AG04449 (cell line): ENCODE measurements at regions not wholly inside any gene's neighbourhood (a gene's known extent, or its start where the extent isn't known, plus 50 kb on each side); places are given as distances from the start of the nearest gene placed in this dataset.

ENCODE experiments used
- CTCF ChIA-PET: fragments of 350-600 bp; formaldehyde crosslinking; extraction: SDS; loops from one replicate; lab custom pipeline; 2021; ENCODE audit warnings: antibody characterized with exemption; lab: Yijun Ruan, JAX
- POLR2A ChIA-PET: fragments of 400-600, 350-600 bp; formaldehyde crosslinking; extraction: SDS; loops from one replicate; lab custom pipeline; 2020; ENCODE audit warnings: antibody characterized with exemption, inconsistent platforms; lab: Yijun Ruan, JAX
- DNase-seq: peaks from one replicate; pipeline ENCODE4 v3.0.0-alpha.2; 2010; ENCODE audit warnings: low read depth, low spot score
- H3K4me3 ChIP-seq: 2 replicates; pipeline ENCODE4 v1.5.1; 2011; ENCODE audit warnings: low read depth, mild to moderate bottlenecking, control low read depth, low read length
- CTCF ChIP-seq: IDR thresholded peaks from one replicate; pipeline ENCODE4 v1.5.1; 2011; ENCODE audit warnings: mild to moderate bottlenecking, moderate library complexity, low read length, control low read depth, inconsistent platforms; ENCODE audit not compliant: insufficient read depth; ENCODE audit errors: missing control alignments

DNA sequence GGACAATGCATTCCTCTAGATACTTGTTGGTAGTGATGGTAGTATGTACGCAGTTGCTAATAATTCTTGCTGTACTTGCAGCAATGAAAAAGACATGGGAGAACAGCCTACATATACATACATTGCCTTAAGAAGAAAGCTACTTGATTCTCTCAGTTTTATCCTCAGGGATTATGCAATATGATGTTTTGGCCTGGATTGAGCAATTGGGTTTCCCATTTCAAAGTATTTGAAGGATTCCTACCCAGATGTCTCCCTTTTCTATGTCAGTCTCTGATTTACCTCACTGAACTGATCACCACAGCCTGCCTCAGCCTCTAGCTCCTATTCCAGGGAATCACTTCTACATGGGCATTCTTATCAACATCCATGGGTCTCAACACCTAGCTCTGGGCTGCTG lies 210.1 kb upstream of the CDH10 start:
- DNase-seq, result no peak
- POLR2A ChIA-PET, result no interaction called here

GRCh38 chr5:24854350-24854749 lies 209.6 kb upstream of the CDH10 start:
- TF ChIP-seq CTCF, result no peak
- no peak for DNase-seq
- H3K4me3 ChIP-seq, result no peak overlapping the region
- CTCF ChIA-PET, result no interaction called here
- POLR2A ChIA-PET, result no interaction called here

More for the DNA sequence above, 210.1 kb upstream of the CDH10 start:
- CTCF ChIA-PET, result no interaction called here
- no peak overlapping the region for H3K4me3 ChIP-seq
- no peak for TF ChIP-seq CTCF

GRCh38 chr5:24850926-24851486 lies 206.2 kb upstream of the CDH10 start:
- DNase-seq, result no peak
- no peak for TF ChIP-seq CTCF
- ChIA-PET POLR2A (no interaction called here), CTCF (no interaction called here)
- no peak overlapping the region for H3K4me3 ChIP-seq

DNA sequence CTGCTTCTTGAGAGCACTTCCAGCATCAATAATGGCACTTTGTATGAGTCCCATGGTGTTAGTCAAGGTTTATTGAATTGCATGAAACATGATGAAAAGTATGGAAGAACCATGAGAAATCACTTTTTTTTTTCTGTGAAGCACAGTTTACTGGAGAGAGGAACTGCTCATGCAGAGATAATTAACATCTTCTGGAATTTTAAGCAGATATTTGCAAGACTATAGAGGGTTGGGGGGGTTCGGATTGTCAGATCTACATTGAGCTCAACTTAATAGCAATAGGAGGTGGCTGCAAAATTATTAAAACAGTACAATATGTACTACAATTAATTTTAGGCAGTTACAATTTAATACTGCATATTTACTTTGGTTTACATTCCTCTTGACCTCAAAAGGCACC lies 204.4 kb upstream of the CDH10 start:
- ChIA-PET CTCF (no interaction called here), POLR2A (no interaction called here)
- H3K4me3 ChIP-seq, result no peak overlapping the region
- DNase-seq, result no peak
- TF ChIP-seq CTCF, result no peak

DNA sequence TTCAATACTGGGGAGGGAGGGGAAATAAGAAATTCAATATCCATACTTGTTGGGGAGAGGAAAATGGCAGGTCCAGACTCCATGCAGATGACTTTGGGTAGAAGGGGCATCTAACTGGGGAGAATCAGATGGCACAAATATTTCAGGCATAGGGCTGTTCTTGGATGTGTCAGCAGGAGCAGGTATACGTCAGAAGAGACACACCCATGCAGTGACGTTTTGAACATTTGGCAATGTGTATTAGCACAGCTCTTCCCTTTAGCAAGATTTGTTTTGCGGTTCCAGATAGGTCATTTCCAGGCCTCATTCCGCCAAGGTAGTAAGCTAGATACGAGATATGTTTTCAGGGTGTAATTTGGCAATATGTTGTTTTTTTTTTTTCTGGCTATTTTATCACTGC lies 187.2 kb upstream of the CDH10 start:
- ChIA-PET POLR2A (no interaction called here), CTCF (interaction anchor here (1.2 kb wide), 1 partner anchor 11 kb away, joined by 3 read pairs; no protein-coding TSS in a partner anchor)
- no peak overlapping the region for H3K4me3 ChIP-seq
- DNase-seq, result no peak
- no peak for TF ChIP-seq CTCF

DNA sequence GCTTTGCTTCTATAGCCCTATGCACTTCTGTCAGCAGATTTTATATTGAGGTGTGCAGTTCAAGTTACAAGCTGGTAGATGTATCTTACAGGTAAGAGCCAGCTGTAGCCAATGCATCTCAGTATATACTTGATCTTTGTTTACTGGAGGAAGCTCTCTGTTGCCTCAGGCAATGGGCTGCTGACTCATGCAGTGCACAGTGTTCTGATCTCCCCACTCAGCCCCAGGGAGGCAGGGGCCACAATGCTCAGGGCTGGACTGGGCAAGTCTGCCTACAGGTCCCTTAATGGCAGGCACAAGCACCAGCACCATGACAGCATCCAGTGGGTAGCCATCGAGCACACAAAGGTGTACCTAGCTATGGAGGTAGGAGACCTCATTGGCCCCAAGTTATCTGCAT lies 178.8 kb upstream of the CDH10 start:
- no peak overlapping the region for H3K4me3 ChIP-seq
- ChIA-PET POLR2A (no interaction called here), CTCF (no interaction called here)
- no peak for DNase-seq
- no peak for TF ChIP-seq CTCF
